ENCODE measurements at regions not wholly inside any gene's neighbourhood (a gene's known extent, or its start where the extent isn't known, plus 50 kb on each side); places are given as distances from the start of the nearest gene placed in this dataset.

DNA sequence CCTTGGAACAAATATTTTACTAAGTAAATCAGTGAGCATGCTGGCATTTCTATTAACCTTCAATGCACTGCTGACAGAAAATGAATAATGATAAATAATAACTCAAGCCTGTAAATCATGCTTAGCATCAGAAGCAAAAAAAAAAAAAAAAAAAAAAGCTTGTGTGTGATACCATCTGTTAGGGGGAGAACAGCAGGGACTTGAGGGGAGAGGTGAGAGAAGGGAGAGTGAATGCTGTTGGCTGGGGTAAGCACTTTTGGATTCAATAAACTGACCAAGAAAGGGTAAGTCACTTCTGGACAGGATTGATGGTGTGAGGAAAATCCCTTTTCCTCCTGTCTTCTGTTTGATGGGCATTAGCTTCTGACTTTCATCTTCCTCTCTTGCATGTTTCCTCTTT is 996.4 kb downstream of the KCNMA1 start:
- DNase-seq (ENCODE audit: low spot score) = no peak
- H3K4me3 ChIP-seq (ENCODE audit: low read depth in 1 of 3, low read length in 3 of 3) = no peak overlapping the region
- TF ChIP-seq MAX (IDR thresholded peaks at IDR 0.05) (no peak), TAF1 (conservative IDR thresholded peaks at IDR 0.05) (no peak), SP1 (IDR thresholded peaks at IDR 0.05) (no peak), ZBTB33 (IDR thresholded peaks at IDR 0.05) (no peak), RXRA (IDR thresholded peaks at IDR 0.05) (no peak)

DNA sequence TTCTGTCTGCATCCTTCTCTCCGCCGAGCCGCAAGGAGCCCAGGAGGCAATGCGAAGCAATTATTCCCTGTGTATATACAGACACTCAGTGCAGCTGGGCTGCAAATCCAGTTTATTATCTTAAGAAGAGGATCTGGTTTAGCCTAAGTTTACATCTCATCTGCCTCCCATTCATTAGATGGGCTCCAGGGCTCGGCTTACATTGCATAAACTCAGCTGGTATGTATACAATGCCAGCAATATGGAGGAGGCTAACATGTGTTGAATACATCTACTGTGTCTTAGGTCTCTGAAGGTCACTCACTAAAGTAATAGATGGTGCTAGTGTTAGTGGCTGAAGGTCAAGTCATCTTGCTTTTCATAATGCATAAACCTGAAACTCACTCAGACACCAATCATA is 996.8 kb downstream of the KCNMA1 start:
- Histone ChIP-seq H3K27me3 (ENCODE audit: control insufficient read depth in 4 of 4, insufficient read depth in 4 of 4, low read length in 3 of 4) (peaks cover 0 to 4% (median 0%) of the 10 kb centered on the region in 4 donors), H3K27ac (ENCODE audit: low read depth in 1 of 2, low read length in 2 of 2) (no peak overlapping the region), H3K9ac (ENCODE audit: low read depth in 1 of 2, low read length in 2 of 2) (no peak overlapping the region), H3K9me3 (ENCODE audit: control insufficient read depth in 4 of 4, low read length in 3 of 4) (no peaks in the 10 kb centered on the region), H3K36me3 (ENCODE audit: control insufficient read depth in 4 of 4, insufficient read depth in 3 of 4, low read depth in 1 of 4, low read length in 3 of 4) (no peaks in the 10 kb centered on the region), H3K4me3 (ENCODE audit: low read depth in 1 of 3, low read length in 3 of 3) (no peak overlapping the region), H3K4me1 (ENCODE audit: control insufficient read depth in 4 of 4, insufficient read depth in 4 of 4, low read length in 3 of 4) (no peaks in the 10 kb centered on the region)
- TF ChIP-seq SP1 (IDR thresholded peaks at IDR 0.05) (no peak), TAF1 (conservative IDR thresholded peaks at IDR 0.05) (no peak), FOXA1 (IDR thresholded peaks at IDR 0.05) (no peak), RXRA (IDR thresholded peaks at IDR 0.05) (no peak), FOXA2 (IDR thresholded peaks at IDR 0.05) (no peak), HNF4A (conservative IDR thresholded peaks at IDR 0.05) (no peak), EGR1 (IDR thresholded peaks at IDR 0.05; ENCODE audit: low read depth in 2 of 2) (no peak), YY1 (IDR thresholded peaks at IDR 0.05) (no peak), ZBTB33 (IDR thresholded peaks at IDR 0.05) (no peak), RAD21 (IDR thresholded peaks at IDR 0.05) (no peak), MAX (IDR thresholded peaks at IDR 0.05) (no peak), JUND (IDR thresholded peaks at IDR 0.05) (no peak), REST (IDR thresholded peaks at IDR 0.05) (no peak), NR2F2 (IDR thresholded peaks at IDR 0.05) (no peak), GABPA (IDR thresholded peaks at IDR 0.05 in 1 of 2, conservative IDR thresholded peaks at IDR 0.05 in 1 of 2) (no peak), CTCF (IDR thresholded peaks at IDR 0.05; ENCODE audit: low read depth, low read length, missing input control) (no peak)
- TF ChIP-seq, protein P1, sequence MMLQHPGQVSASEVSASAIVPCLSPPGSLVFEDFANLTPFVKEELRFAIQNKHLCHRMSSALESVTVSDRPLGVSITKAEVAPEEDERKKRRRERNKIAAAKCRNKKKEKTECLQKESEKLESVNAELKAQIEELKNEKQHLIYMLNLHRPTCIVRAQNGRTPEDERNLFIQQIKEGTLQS (IDR thresholded peaks at IDR 0.05) = no peak
- DNase-seq (ENCODE audit: low spot score) = no peak
- 93% methylated on average over 5 of the region's 5 CpGs for WGBS

More for the DNA sequence above, 996.4 kb downstream of the KCNMA1 start:
- Histone ChIP-seq H3K4me1 (ENCODE audit: control insufficient read depth in 4 of 4, insufficient read depth in 4 of 4, low read length in 3 of 4) (no peaks in the 10 kb centered on the region), H3K27me3 (ENCODE audit: control insufficient read depth in 4 of 4, insufficient read depth in 4 of 4, low read length in 3 of 4) (peaks cover 0 to 4% (median 0%) of the 10 kb centered on the region in 4 donors), H3K36me3 (ENCODE audit: control insufficient read depth in 4 of 4, insufficient read depth in 3 of 4, low read depth in 1 of 4, low read length in 3 of 4) (no peaks in the 10 kb centered on the region), H3K9ac (ENCODE audit: low read depth in 1 of 2, low read length in 2 of 2) (no peak overlapping the region), H3K27ac (ENCODE audit: low read depth in 1 of 2, low read length in 2 of 2) (no peak overlapping the region), H3K9me3 (ENCODE audit: control insufficient read depth in 4 of 4, low read length in 3 of 4) (no peaks in the 10 kb centered on the region)
